Osteocyte (in vitro differentiated cells): ENCODE measurements at regions not wholly inside any gene's neighbourhood (a gene's known extent, or its start where the extent isn't known, plus 50 kb on each side); places are given as distances from the start of the nearest gene placed in this dataset.

ENCODE experiments used
- DNase-seq: peaks from one replicate; pipeline ENCODE4 v3.0.0; 2021; ENCODE audit warnings: mixed read lengths; ENCODE audit not compliant: unreplicated experiment; ENCODE audit errors: extremely low spot score
- H3K27ac Mint-ChIP-seq: one replicate; pipeline ENCODE4 v1.8.0; 2021; ENCODE audit warnings: mild to moderate bottlenecking, mixed read lengths; ENCODE audit not compliant: unreplicated experiment
- H3K27me3 Mint-ChIP-seq: one replicate; pipeline ENCODE4 v1.8.0; 2021; ENCODE audit warnings: mixed read lengths; ENCODE audit not compliant: unreplicated experiment
- H3K36me3 Mint-ChIP-seq: one replicate; pipeline ENCODE4 v1.8.0; 2021; ENCODE audit warnings: mixed read lengths; ENCODE audit not compliant: unreplicated experiment
- H3K4me1 Mint-ChIP-seq: one replicate; pipeline ENCODE4 v1.8.0; 2021; ENCODE audit warnings: mixed read lengths; ENCODE audit not compliant: unreplicated experiment
- H3K4me3 Mint-ChIP-seq: one replicate; pipeline ENCODE4 v1.8.0; 2021; ENCODE audit warnings: mild to moderate bottlenecking, moderate library complexity, mixed read lengths; ENCODE audit not compliant: unreplicated experiment
- H3K9me3 Mint-ChIP-seq: one replicate; pipeline ENCODE4 v1.8.0; 2021; ENCODE audit warnings: mixed read lengths; ENCODE audit not compliant: unreplicated experiment
- TF ChIP-seq, protein P1 (sequence below): fragments of 200-600 bp; sonication (generic); IDR thresholded peaks from 2 replicates; pipeline ENCODE4 v1.5.0; 2021; ENCODE audit warnings: antibody characterized with exemption, mild to moderate bottlenecking, moderate library complexity

DNA sequence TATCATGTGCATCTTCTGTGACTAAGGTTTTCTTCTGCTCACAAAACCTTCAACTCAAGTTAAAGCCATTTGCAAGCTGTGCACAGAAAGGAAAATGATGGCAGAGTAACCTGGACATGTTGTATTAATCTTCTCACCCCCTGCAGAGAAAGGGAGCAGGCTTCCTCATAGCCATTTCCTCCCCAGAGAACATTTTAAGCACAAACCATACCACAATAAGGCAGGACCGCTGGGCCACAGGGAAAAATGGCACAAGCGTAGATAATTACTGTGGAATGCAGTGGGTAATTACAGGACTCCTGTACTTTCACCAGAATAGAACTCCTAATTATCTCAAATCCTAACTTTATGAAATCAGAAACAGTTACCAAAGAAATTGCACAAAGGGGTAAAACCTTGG, 215.7 kb downstream of the KIF21A start:
- Mint-ChIP-seq H3K9me3 (peaks cover 20% of the 10 kb centered on the region), H3K4me1 (no peaks in the 10 kb centered on the region), H3K36me3 (no peaks in the 10 kb centered on the region), H3K27ac (no peak overlapping the region), H3K27me3 (no peaks in the 10 kb centered on the region), H3K4me3 (no peak overlapping the region)
- DNase-seq: no peak
- TF ChIP-seq, protein P1, sequence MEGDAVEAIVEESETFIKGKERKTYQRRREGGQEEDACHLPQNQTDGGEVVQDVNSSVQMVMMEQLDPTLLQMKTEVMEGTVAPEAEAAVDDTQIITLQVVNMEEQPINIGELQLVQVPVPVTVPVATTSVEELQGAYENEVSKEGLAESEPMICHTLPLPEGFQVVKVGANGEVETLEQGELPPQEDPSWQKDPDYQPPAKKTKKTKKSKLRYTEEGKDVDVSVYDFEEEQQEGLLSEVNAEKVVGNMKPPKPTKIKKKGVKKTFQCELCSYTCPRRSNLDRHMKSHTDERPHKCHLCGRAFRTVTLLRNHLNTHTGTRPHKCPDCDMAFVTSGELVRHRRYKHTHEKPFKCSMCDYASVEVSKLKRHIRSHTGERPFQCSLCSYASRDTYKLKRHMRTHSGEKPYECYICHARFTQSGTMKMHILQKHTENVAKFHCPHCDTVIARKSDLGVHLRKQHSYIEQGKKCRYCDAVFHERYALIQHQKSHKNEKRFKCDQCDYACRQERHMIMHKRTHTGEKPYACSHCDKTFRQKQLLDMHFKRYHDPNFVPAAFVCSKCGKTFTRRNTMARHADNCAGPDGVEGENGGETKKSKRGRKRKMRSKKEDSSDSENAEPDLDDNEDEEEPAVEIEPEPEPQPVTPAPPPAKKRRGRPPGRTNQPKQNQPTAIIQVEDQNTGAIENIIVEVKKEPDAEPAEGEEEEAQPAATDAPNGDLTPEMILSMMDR: no peak

DNA sequence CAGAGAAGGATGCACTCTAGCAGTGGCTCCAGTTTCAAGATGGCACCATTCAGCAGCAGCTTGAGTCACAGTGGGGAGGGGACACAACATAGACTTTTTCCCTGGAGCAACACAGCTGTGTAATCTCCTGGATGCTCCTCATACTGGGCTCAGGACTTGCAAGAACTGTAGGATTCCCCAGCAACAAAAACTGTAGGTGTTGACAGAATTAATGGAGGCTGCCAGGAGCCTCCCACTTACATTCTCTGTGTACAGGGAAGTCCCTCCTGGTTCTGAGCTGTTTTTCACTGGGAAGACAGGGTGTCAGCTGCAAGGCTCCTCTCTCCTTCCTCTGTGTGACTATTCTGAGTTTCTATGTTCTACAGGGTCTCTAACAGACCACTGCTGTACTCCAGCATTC, 217.9 kb downstream of the KIF21A start:
- no peak overlapping the region for H3K27ac Mint-ChIP-seq
- H3K27me3 Mint-ChIP-seq: no peaks in the 10 kb centered on the region
- TF ChIP-seq, protein P1: no peak
- H3K36me3 Mint-ChIP-seq: no peaks in the 10 kb centered on the region
- no peaks in the 10 kb centered on the region for H3K4me1 Mint-ChIP-seq
- H3K9me3 Mint-ChIP-seq: peaks cover 11% of the 10 kb centered on the region
- no peak overlapping the region for H3K4me3 Mint-ChIP-seq
- DNase-seq: no peak

DNA sequence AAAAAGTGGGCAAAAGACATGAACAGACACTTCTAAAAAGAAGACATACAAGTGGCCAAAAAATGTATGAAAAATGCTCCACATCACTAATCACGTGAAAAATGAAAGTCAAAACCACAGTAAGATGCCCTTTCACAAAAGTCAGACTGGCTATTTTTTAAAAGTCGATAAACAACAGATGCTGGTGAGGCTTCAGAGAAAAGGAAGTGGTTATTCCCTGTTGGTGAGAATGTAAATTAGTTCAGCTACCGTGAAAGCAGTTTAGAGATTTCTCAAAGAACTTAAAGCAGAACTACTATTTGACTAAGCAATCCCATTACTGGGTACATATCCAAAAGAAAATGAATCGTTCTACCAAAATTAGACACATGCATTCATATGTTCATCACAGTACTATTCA, 237.0 kb downstream of the KIF21A start:
- Mint-ChIP-seq H3K27ac (no peak overlapping the region), H3K27me3 (no peaks in the 10 kb centered on the region), H3K36me3 (no peaks in the 10 kb centered on the region), H3K9me3 (peaks cover 51% of the 10 kb centered on the region), H3K4me1 (no peaks in the 10 kb centered on the region), H3K4me3 (no peak overlapping the region)
- no peak for DNase-seq
- TF ChIP-seq, protein P1: no peak

DNA sequence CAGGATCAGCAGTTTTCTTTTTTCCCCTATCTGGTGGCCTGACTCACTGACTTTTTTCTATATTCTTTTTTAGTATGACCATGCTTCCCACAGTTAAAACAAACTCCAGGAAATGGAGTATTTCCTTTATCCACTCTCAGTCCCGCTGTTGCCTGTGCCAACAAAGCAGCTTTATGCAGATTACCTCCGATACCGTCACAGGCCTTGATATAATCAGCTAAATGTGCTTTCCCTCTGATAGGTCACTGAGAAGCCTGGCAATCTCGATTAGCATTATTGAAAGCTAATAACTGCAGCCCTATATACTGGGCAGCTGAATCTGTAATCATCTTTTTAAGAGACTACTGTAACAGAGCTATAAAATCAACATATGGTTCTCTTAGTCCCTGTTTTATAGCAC, 243.6 kb downstream of the KIF21A start:
- no peak overlapping the region for H3K27ac Mint-ChIP-seq
- no peaks in the 10 kb centered on the region for H3K27me3 Mint-ChIP-seq
- no peak for DNase-seq
- no peaks in the 10 kb centered on the region for H3K36me3 Mint-ChIP-seq
- TF ChIP-seq, protein P1: no peak
- peaks cover 28% of the 10 kb centered on the region for H3K9me3 Mint-ChIP-seq
- H3K4me1 Mint-ChIP-seq: no peaks in the 10 kb centered on the region
- H3K4me3 Mint-ChIP-seq: no peak overlapping the region

DNA sequence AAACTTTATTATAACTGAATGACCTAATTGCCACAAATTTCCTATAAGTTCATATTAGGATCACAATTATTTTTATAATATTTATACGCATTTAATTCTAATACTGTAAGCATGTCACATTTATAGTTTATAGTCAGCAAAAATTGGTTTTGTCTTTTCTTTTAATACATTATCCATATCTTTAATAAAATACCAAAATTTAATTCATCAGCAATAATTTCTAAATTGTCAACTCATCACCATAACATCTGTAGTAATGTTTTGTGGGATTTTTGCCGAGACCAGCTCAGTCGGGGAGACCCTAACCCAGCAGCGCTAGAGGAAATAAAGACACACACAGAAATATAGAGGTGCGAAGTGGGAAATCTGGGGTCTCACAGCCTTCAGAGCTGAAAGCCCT, 254.2 kb downstream of the KIF21A start:
- Mint-ChIP-seq H3K27ac (no peak overlapping the region), H3K36me3 (no peaks in the 10 kb centered on the region), H3K27me3 (no peaks in the 10 kb centered on the region), H3K9me3 (peaks cover 5% of the 10 kb centered on the region), H3K4me3 (no peak overlapping the region), H3K4me1 (no peaks in the 10 kb centered on the region)
- TF ChIP-seq, protein P1: no peak
- DNase-seq: no peak
